Ammon's horn (tissue), 1 donor: ENCODE measurements at regions not wholly inside any gene's neighbourhood (a gene's known extent, or its start where the extent isn't known, plus 50 kb on each side); places are given as distances from the start of the nearest gene placed in this dataset.

Experiments used
- DNase-seq: peaks from one replicate; pipeline ENCODE4 v3.0.0-alpha.2; 2016; ENCODE audit warnings: low spot score

GRCh38 chr9:3732077-3733038 is 206.6 kb upstream of the RFX3 start:
- DNase-seq, result peak; percentile 82

GRCh38 chr9:3730511-3730922 is 204.7 kb upstream of the RFX3 start:
- DNase-seq, result no peak

- DNase-seq, result peak; percentile 32
These were observed 195.3 kb upstream of the RFX3 start for GRCh38 chr9:3721096-3721495.

- DNase-seq, result peak; percentile 56
These were observed 193.5 kb upstream of the RFX3 start for GRCh38 chr9:3719286-3719685.

DNA sequence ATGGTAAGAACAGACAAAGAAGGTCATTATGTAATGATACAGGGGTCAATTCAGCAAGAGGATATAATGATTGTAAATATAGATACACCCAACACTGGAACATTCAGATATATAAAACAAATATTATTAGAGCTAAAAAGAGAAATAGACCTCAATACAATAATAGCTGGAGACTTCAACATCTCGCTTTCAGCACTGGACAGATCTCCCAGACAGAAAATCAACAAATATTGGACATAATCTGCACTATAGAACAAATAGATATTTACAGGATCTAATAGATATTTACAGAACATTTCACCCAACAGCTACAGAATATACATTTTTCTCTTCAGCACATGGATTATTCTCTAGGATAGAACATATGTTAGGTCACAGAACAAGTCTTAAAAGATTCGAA is 190.6 kb upstream of the RFX3 start:
- no peak for DNase-seq

DNA sequence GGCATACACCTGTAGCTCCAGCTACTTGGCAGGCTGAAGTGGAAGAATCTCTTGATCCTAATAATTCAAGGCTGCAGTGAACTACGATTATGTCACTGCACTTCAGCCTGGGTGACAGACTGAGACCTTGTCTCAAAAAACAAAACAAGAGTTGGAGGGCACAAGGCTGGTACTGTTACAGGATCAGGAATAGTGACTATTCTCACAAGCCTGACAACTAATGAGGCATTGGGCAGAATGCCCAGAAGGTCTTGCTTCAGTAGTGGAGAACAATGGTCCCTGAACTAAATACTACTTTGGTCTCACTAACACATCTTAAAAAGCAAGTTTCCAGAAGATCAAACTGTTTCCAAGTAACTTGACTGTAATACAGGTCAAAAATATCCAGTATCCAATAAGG is 182.9 kb upstream of the RFX3 start:
- peak; percentile 79 for DNase-seq

GRCh38 chr9:3704890-3705289 is 179.1 kb upstream of the RFX3 start:
- no peak for DNase-seq

DNA sequence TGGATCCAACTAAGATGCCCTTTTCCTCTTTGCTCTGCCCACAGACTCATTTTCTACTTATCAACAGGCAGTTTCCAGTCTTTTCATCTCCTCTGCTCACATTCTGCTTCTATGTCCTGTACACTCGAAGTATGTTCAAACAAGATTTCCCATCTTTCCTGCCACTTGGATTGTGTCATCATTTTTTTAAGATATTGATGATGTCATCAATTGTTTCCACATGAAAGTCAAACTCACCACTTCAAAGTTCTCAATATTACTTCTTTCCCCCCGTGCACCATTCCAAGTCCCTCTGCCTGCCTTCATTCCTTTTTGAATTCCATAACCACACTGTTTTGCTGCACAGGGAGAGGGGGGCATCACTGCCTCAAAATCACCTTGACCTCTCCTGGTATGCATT is 175.0 kb upstream of the RFX3 start:
- DNase-seq, result no peak

- DNase-seq, result no peak
These were observed 174.1 kb upstream of the RFX3 start for GRCh38 chr9:3699883-3700282.

GRCh38 chr9:3698531-3698930 is 172.7 kb upstream of the RFX3 start:
- no peak for DNase-seq

GRCh38 chr9:3698076-3698475 is 172.3 kb upstream of the RFX3 start:
- no peak for DNase-seq

GRCh38 chr9:3696368-3696767 is 170.6 kb upstream of the RFX3 start:
- DNase-seq, result no peak

GRCh38 chr9:3692606-3693005 is 166.8 kb upstream of the RFX3 start:
- DNase-seq, result no peak

- no peak for DNase-seq
These were observed 163.8 kb upstream of the RFX3 start for GRCh38 chr9:3689555-3689954.

GRCh38 chr9:3687145-3687544 is 161.3 kb upstream of the RFX3 start:
- no peak for DNase-seq

GRCh38 chr9:3682186-3682585 is 156.4 kb upstream of the RFX3 start:
- DNase-seq, result no peak

DNA sequence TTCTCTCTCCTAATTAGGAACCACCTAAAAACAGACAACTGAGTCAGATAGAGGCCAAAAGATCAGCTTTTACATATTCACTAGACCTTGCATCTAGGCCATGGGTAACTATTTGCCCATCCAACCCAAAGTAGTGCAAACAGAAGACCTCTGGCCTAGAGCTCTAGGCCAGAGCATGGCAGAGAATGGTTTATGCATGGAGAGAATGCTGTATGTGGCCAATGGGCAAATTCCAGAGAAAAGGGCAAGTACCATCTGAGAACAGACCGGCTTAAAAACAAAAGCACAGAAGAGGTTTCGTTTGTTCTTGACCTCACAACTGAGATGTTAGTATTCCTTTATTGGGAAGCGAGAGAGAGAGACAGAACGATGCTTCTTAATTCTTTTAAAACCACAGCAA is 151.7 kb upstream of the RFX3 start:
- no peak for DNase-seq

GRCh38 chr9:3676766-3677165 is 151.0 kb upstream of the RFX3 start:
- DNase-seq, result no peak

- DNase-seq, result no peak
These were observed 150.1 kb upstream of the RFX3 start for GRCh38 chr9:3675946-3676345.

GRCh38 chr9:3674561-3674960 is 148.8 kb upstream of the RFX3 start:
- DNase-seq, result no peak

- DNase-seq, result no peak
These were observed 146.6 kb upstream of the RFX3 start for GRCh38 chr9:3672399-3672798.

DNA sequence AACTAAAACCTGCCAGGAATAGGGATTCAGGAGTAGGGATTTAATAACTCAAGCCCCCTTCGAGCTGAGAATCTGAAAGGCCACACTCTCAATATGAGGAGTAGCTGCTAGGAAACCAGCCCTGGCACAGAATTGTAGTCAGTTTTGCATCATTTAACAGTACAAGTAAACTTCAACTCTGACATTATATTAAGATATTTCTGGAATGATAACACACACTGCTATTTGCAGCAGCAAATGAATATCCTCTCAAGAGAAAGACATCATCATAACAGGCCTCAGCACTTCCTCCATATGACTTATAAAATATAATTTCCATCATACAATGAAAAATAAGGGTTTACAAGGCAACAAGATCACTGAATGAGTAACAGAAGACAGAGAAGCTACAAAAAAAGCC is 138.2 kb upstream of the RFX3 start:
- DNase-seq, result no peak

DNA sequence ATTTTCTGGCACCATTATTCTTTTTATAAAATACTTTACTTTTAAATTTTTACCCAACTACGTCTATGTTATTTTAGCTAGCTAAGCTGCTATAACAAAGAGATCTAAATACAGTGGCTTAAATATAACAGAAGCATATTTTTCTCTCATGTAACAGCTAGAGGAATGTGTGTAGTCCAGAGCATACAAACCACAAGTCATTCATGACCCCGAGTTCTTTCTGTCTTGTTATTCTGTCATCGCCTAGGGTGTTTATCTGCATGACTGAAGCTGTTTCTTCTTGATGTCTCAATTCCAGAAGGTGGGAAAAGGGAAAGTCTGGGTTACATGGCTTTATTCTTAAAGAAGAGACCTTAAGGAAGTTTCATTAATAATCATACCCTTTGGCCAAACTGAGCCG is 136.9 kb upstream of the RFX3 start:
- no peak for DNase-seq

DNA sequence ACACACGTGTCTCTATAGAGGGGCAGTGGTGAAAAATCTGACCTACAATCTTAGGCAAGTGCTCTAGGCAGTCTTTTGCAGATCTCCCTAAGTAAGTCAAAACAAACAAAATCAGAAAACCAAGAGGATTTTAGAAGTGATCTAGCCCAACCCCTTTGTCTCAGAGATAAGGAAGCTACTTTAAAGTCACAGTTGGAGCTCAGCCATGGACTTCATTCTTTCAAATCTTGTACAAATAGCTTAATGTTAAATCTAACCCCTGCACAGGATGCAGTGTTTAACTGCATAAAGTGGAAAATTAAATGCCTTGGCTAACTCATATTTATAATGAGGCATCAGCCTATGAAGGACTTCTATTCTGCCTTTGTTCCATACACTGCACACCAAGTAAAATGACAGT is 135.1 kb upstream of the RFX3 start:
- no peak for DNase-seq
